Erythroblast (primary cell): ENCODE measurements at regions not wholly inside any gene's neighbourhood (a gene's known extent, or its start where the extent isn't known, plus 50 kb on each side); places are given as distances from the start of the nearest gene placed in this dataset.

Experiments
- DNase-seq, 2 experiments: peaks; one replicate each; lab custom pipeline; 2025; lab: John Stamatoyannopoulos, UW
- GATA1 ChIP-seq: IDR thresholded peaks from 2 replicates; pipeline ENCODE4 v1.6.1; 2011; ENCODE audit warnings: low read depth, mild to moderate bottlenecking, control low read depth, low read length, moderate library complexity
- POLR2A ChIP-seq: IDR thresholded peaks from 2 replicates; pipeline ENCODE4 v1.6.1; 2011; ENCODE audit warnings: mild to moderate bottlenecking, low read length

- DNase-seq = no peak
- TF ChIP-seq POLR2A (no peak), GATA1 (no peak)
Observed at GRCh38 chr5:143653256-143653655, 158.7 kb upstream of the HMHB1 start.

GRCh38 chr5:143652108-143652700 is 159.8 kb upstream of the HMHB1 start:
- DNase-seq = no peak
- TF ChIP-seq POLR2A (no peak), GATA1 (no peak)

GRCh38 chr5:143649937-143650621 is 161.9 kb upstream of the HMHB1 start:
- no peak for DNase-seq
- no peak for TF ChIP-seq POLR2A
- TF ChIP-seq GATA1 = no peak

- TF ChIP-seq POLR2A = no peak
- TF ChIP-seq GATA1 = no peak
- peak; percentile 8 to 25 for DNase-seq
Observed at GRCh38 chr5:143648696-143649095, 163.3 kb upstream of the HMHB1 start.

- TF ChIP-seq GATA1 = no peak
- TF ChIP-seq POLR2A = no peak
- no peak for DNase-seq
Observed at GRCh38 chr5:143646961-143647360, 165.0 kb upstream of the HMHB1 start.

- DNase-seq = no peak
- TF ChIP-seq POLR2A (no peak), GATA1 (no peak)
Observed at GRCh38 chr5:143645356-143645755, 166.6 kb upstream of the HMHB1 start.

- DNase-seq = no peak
- no peak for TF ChIP-seq POLR2A
- TF ChIP-seq GATA1 = no peak
Observed at GRCh38 chr5:143644727-143645126, 167.2 kb upstream of the HMHB1 start.

- TF ChIP-seq GATA1 = no peak
- no peak for TF ChIP-seq POLR2A
- no peak for DNase-seq
Observed at GRCh38 chr5:143642791-143643190, 169.2 kb upstream of the HMHB1 start.

GRCh38 chr5:143641549-143642355 is 170.2 kb upstream of the HMHB1 start:
- no peak for TF ChIP-seq POLR2A
- TF ChIP-seq GATA1 = no peak
- no peak for DNase-seq

- no peak for DNase-seq
- TF ChIP-seq POLR2A (no peak), GATA1 (no peak)
Observed at GRCh38 chr5:143638654-143639053, 173.3 kb upstream of the HMHB1 start.

- DNase-seq = no peak
- TF ChIP-seq GATA1 (no peak), POLR2A (no peak)
Observed at GRCh38 chr5:143636931-143637528, 174.9 kb upstream of the HMHB1 start.

GRCh38 chr5:143635888-143636287 is 176.1 kb upstream of the HMHB1 start:
- TF ChIP-seq GATA1 (no peak), POLR2A (no peak)
- DNase-seq = no peak

- TF ChIP-seq POLR2A (no peak), GATA1 (no peak)
- DNase-seq = no peak
Observed at GRCh38 chr5:143635146-143635752, 176.7 kb upstream of the HMHB1 start.
